Neural cell (in vitro differentiated cells): ENCODE measurements at regions not wholly inside any gene's neighbourhood (a gene's known extent, or its start where the extent isn't known, plus 50 kb on each side); places are given as distances from the start of the nearest gene placed in this dataset.

Experiments
- POLR2AphosphoS5 ChIP-seq: IDR thresholded peaks from 2 replicates; pipeline ENCODE4 v1.6.1; 2012
- RAD21 ChIP-seq: fragments of 450-650 bp; conservative IDR thresholded peaks from 2 replicates; pipeline ENCODE4 v1.6.1; 2014; ENCODE audit warnings: antibody characterized with exemption, mild to moderate bottlenecking, moderate library complexity
- TF ChIP-seq, protein P1 (sequence below): fragments of 450-650 bp; IDR thresholded peaks from 2 replicates; pipeline ENCODE4 v1.5.1; 2014; ENCODE audit warnings: antibody characterized with exemption, mild to moderate bottlenecking, moderate library complexity; ENCODE audit not compliant: poor library complexity, severe bottlenecking

DNA sequence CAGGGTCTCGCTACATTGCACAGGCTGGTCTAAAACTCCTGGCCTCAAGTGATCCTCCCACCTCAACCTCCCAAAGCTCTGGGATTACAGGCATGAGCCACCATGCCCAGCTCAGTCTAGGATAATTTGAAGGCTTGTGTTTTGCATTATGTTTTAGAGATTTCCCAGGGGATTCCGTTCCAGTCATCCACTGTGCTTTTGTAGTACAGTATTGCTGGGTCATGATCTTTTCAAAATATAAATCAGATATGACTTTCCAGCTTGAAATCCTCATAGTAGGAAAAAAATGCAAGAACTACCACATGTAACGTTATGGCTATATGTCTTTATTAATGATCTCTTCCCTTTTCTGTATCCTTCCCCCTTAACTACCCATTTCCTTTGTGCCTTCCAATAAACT is 338.1 kb downstream of the PRELID2 start:
- TF ChIP-seq, protein P1, sequence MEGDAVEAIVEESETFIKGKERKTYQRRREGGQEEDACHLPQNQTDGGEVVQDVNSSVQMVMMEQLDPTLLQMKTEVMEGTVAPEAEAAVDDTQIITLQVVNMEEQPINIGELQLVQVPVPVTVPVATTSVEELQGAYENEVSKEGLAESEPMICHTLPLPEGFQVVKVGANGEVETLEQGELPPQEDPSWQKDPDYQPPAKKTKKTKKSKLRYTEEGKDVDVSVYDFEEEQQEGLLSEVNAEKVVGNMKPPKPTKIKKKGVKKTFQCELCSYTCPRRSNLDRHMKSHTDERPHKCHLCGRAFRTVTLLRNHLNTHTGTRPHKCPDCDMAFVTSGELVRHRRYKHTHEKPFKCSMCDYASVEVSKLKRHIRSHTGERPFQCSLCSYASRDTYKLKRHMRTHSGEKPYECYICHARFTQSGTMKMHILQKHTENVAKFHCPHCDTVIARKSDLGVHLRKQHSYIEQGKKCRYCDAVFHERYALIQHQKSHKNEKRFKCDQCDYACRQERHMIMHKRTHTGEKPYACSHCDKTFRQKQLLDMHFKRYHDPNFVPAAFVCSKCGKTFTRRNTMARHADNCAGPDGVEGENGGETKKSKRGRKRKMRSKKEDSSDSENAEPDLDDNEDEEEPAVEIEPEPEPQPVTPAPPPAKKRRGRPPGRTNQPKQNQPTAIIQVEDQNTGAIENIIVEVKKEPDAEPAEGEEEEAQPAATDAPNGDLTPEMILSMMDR: no peak
- no peak for TF ChIP-seq RAD21
- no peak for TF ChIP-seq POLR2AphosphoS5
